H1 (cell line): ENCODE measurements at regions not wholly inside any gene's neighbourhood (a gene's known extent, or its start where the extent isn't known, plus 50 kb on each side); places are given as distances from the start of the nearest gene placed in this dataset.

Experiments
- CTCF ChIA-PET: fragments of 300-600 bp; sonication (Branson Sonifier 250); formaldehyde crosslinking; loops from one replicate; lab custom pipeline; 2021; ENCODE audit not compliant: partially characterized antibody; lab: Charles Lee
- POLR2A ChIA-PET: fragments of 300-600 bp; sonication (Branson Sonifier 250); formaldehyde crosslinking; loops from one replicate; lab custom pipeline; 2021; ENCODE audit warnings: inconsistent platforms; ENCODE audit not compliant: partially characterized antibody; lab: Charles Lee
- DNase-seq, 2 experiments: peaks; one replicate each; pipeline versions ENCODE4 v3.0.0 to v3.0.0-alpha.2; 2010 to 2022; ENCODE audit warnings: low spot score in 2 of 2, low read depth in 1 of 2, mixed read lengths in 1 of 2
- FAIRE-seq: peaks from 2 replicates; lab custom pipeline; 2011; peaks lifted over from hg19 to GRCh38; lab: Jason Lieb, UNC
- H2AFZ ChIP-seq: 2 replicates; pipeline ENCODE4 v1.8.1; 2012; ENCODE audit warnings: low read length, inconsistent platforms
- H2AK5ac ChIP-seq: 2 replicates; pipeline ENCODE4 v1.6.1; 2013; ENCODE audit warnings: low read depth, low read length
- H2BK120ac ChIP-seq: replicated peaks from 2 replicates; pipeline ENCODE3; 2013; ENCODE audit warnings: low read depth, low read length, inconsistent platforms
- H2BK12ac ChIP-seq: 2 replicates; pipeline ENCODE4 v1.6.1; 2013; ENCODE audit warnings: low read depth, low read length
- H2BK15ac ChIP-seq: 2 replicates; pipeline ENCODE4 v1.6.1; 2013; ENCODE audit warnings: low read length
- H2BK20ac ChIP-seq: 2 replicates; pipeline ENCODE4 v1.6.1; 2013; ENCODE audit warnings: low read length
- H2BK5ac ChIP-seq: 2 replicates; pipeline ENCODE4 v1.6.1; 2013; ENCODE audit warnings: low read depth, low read length
- H3K14ac ChIP-seq: 2 replicates; pipeline ENCODE4 v1.6.1; 2013; ENCODE audit warnings: inconsistent platforms; ENCODE audit not compliant: insufficient read length
- H3K18ac ChIP-seq: 2 replicates; pipeline ENCODE4 v1.6.1; 2013; ENCODE audit warnings: low read length; ENCODE audit errors: extremely low read depth
- H3K23ac ChIP-seq: 2 replicates; pipeline ENCODE4 v1.6.1; 2013; ENCODE audit warnings: inconsistent platforms; ENCODE audit not compliant: insufficient read length
- H3K23me2 ChIP-seq: 2 replicates; pipeline ENCODE4 v1.6.1; 2013; ENCODE audit warnings: low read depth, low read length
- H3K27ac ChIP-seq: 2 replicates; pipeline ENCODE4 v1.6.1; 2011; ENCODE audit warnings: low read depth, low read length, inconsistent platforms
- H3K27me3 ChIP-seq, 4 experiments: replicated peaks in 1 of 4; 1 replicate in 1 of 4; 2 replicates in 3 of 4; pipeline versions ENCODE4 v1.6.1 to v1.8.1; 2011 to 2013; ENCODE audit warnings: low read length in 3 of 4, mild to moderate bottlenecking in 3 of 4, inconsistent platforms in 2 of 4, mixed read lengths in 2 of 4, moderate library complexity in 1 of 4; ENCODE audit not compliant: control insufficient read depth in 3 of 4, insufficient read depth in 3 of 4; ENCODE audit errors: extremely low read depth in 1 of 4
- H3K36me3 ChIP-seq, 4 experiments: 2 replicates each; pipeline versions ENCODE4 v1.6.1 to v1.8.1; 2011 to 2013; ENCODE audit warnings: mild to moderate bottlenecking in 4 of 4, low read length in 3 of 4, moderate library complexity in 2 of 4, control low read depth in 1 of 4, inconsistent platforms in 1 of 4; ENCODE audit not compliant: insufficient read depth in 4 of 4, control insufficient read depth in 2 of 4
- H3K4ac ChIP-seq: replicated peaks from 2 replicates; pipeline ENCODE3; 2013; ENCODE audit warnings: low read length, low read depth, mixed read lengths, inconsistent platforms; ENCODE audit not compliant: insufficient read length
- H3K4me1 ChIP-seq, 4 experiments: replicated peaks in 1 of 4; 1 replicate in 1 of 4; 2 replicates in 3 of 4; pipeline versions ENCODE4 v1.6.1 to v1.8.1; 2011 to 2013; ENCODE audit warnings: low read length in 3 of 4, inconsistent platforms in 2 of 4, mixed read lengths in 1 of 4; ENCODE audit not compliant: insufficient read depth in 4 of 4, control insufficient read depth in 3 of 4
- H3K4me2 ChIP-seq, 2 experiments: 2 replicates each; pipeline versions ENCODE4 v1.6.1 to v1.8.1; 2011 to 2013; ENCODE audit warnings: low read depth in 2 of 2, low read length in 2 of 2, control low read depth in 1 of 2, inconsistent platforms in 1 of 2, mild to moderate bottlenecking in 1 of 2; ENCODE audit not compliant: insufficient read depth in 1 of 2
- H3K4me3 ChIP-seq, 4 experiments: fragments of 200-600, 300-600 bp in 1 of 4; sonication (generic), shearing (Covaris generic), sonication (Bioruptor Twin) in 1 of 4; 2 replicates each; pipeline versions ENCODE4 v1.5.1 to v1.8.1; 2011 to 2016; ENCODE audit warnings: low read length in 4 of 4, low read depth in 3 of 4, control low read depth in 2 of 4, inconsistent platforms in 2 of 4, mild to moderate bottlenecking in 2 of 4, mixed read lengths in 1 of 4, moderate library complexity in 1 of 4; ENCODE audit not compliant: insufficient read depth in 2 of 4; ENCODE audit errors: extremely low read depth in 1 of 4
- H3K56ac ChIP-seq: replicated peaks from 2 replicates; pipeline ENCODE3; 2013; ENCODE audit warnings: low read depth, mild to moderate bottlenecking, mixed read lengths, low read length, inconsistent platforms; ENCODE audit not compliant: insufficient read length
- H3K79me1 ChIP-seq: 2 replicates; pipeline ENCODE4 v1.6.1; 2013; ENCODE audit warnings: low read depth, low read length, control low read depth
- H3K79me2 ChIP-seq, 2 experiments: 2 replicates each; pipeline versions ENCODE4 v1.6.1 to v1.8.1; 2012 to 2013; ENCODE audit warnings: low read length in 2 of 2, mild to moderate bottlenecking in 2 of 2, inconsistent platforms in 1 of 2; ENCODE audit not compliant: insufficient read depth in 2 of 2, control insufficient read depth in 1 of 2
- H3K9ac ChIP-seq, 4 experiments: replicated peaks in 1 of 4; 1 replicate in 1 of 4; 2 replicates in 3 of 4; pipeline versions ENCODE4 v1.6.1 to v1.8.1; 2011 to 2013; ENCODE audit warnings: low read depth in 3 of 4, low read length in 3 of 4, control low read depth in 2 of 4, mild to moderate bottlenecking in 2 of 4, moderate library complexity in 2 of 4, inconsistent platforms in 1 of 4; ENCODE audit errors: extremely low read depth in 1 of 4
- H3K9me3 ChIP-seq, 2 experiments: 2 replicates each; pipeline versions ENCODE4 v1.6.1 to v1.8.1; 2012 to 2013; ENCODE audit warnings: mild to moderate bottlenecking in 2 of 2, moderate library complexity in 2 of 2, control low read depth in 1 of 2, inconsistent platforms in 1 of 2, low read depth in 1 of 2, low read length in 1 of 2, mixed read lengths in 1 of 2; ENCODE audit not compliant: insufficient read depth in 2 of 2
- H4K20me1 ChIP-seq, 2 experiments: replicated peaks in 1 of 2; 2 replicates each; pipeline versions ENCODE3 to v1.8.1; 2011 to 2013; ENCODE audit warnings: inconsistent platforms in 2 of 2, low read length in 2 of 2, mild to moderate bottlenecking in 1 of 2; ENCODE audit not compliant: insufficient read depth in 2 of 2, control insufficient read depth in 1 of 2
- H4K5ac ChIP-seq: 2 replicates; pipeline ENCODE4 v1.6.1; 2013; ENCODE audit warnings: low read length, low read depth, mixed read lengths, inconsistent platforms; ENCODE audit not compliant: insufficient read length
- H4K8ac ChIP-seq: 2 replicates; pipeline ENCODE4 v1.8.0; 2013; ENCODE audit warnings: mild to moderate bottlenecking, moderate library complexity, low read length, inconsistent platforms; ENCODE audit not compliant: insufficient read depth; ENCODE audit errors: extremely low read depth
- H4K91ac ChIP-seq: replicated peaks from 2 replicates; pipeline ENCODE3; 2013; ENCODE audit warnings: low read length, mixed read lengths, inconsistent platforms; ENCODE audit not compliant: insufficient read length
- CHD2 ChIP-seq: IDR thresholded peaks from 2 replicates; pipeline ENCODE4 v1.6.1; 2012; ENCODE audit warnings: low read length, improper control_type of control experiment
- GTF2F1 ChIP-seq: IDR thresholded peaks from 2 replicates; pipeline ENCODE4 v1.6.1; 2012; ENCODE audit warnings: low read depth, low read length, improper control_type of control experiment, borderline replicate concordance
- JUND ChIP-seq: IDR thresholded peaks from 2 replicates; pipeline ENCODE4 v1.6.1; 2011; ENCODE audit warnings: mild to moderate bottlenecking, improper control_type of control experiment, low read length

GRCh38 chr2:188878716-188879115 lies 95.5 kb upstream of the COL3A1 start:
- Histone ChIP-seq H2BK15ac (no peak overlapping the region), H4K8ac (no peak overlapping the region), H3K18ac (no peak overlapping the region), H2AFZ (no peak overlapping the region), H2BK120ac (no peak overlapping the region), H3K23me2 (no peaks in the 10 kb centered on the region; the same call in 1 of the 2 replicates), H3K27ac (no peak overlapping the region), H4K5ac (no peak overlapping the region), H4K20me1 (no peaks in the 10 kb centered on the region), H2BK5ac (no peak overlapping the region), H2AK5ac (no peak overlapping the region), H4K91ac (no peak overlapping the region), H3K9me3 (no peaks in the 10 kb centered on the region), H3K4ac (no peak overlapping the region), H3K56ac (no peak overlapping the region), H3K23ac (no peak overlapping the region), H3K79me2 (no peaks in the 10 kb centered on the region), H3K27me3 (no peaks in the 10 kb centered on the region), H3K36me3 (no peaks in the 10 kb centered on the region), H3K9ac (no peak overlapping the region), H3K79me1 (no peaks in the 10 kb centered on the region), H3K4me2 (no peak overlapping the region), H3K4me3 (no peak overlapping the region), H2BK12ac (no peak overlapping the region), H3K4me1 (no peaks in the 10 kb centered on the region), H3K14ac (no peak overlapping the region), H2BK20ac (no peak overlapping the region)
- DNase-seq (no peak), FAIRE-seq (no peak)
- ChIA-PET CTCF (no interaction called here), POLR2A (no interaction called here)
- TF ChIP-seq GTF2F1 (no peak), CHD2 (no peak), JUND (no peak)
